Mesodermal cell (in vitro differentiated cells): ENCODE measurements at regions not wholly inside any gene's neighbourhood (a gene's known extent, or its start where the extent isn't known, plus 50 kb on each side); places are given as distances from the start of the nearest gene placed in this dataset.

Experiments used
- H3K27ac ChIP-seq: 2 replicates; pipeline ENCODE4 v1.7.0; 2013; ENCODE audit warnings: mild to moderate bottlenecking, low read depth, low read length, moderate library complexity; ENCODE audit not compliant: severe bottlenecking
- H3K36me3 ChIP-seq: 2 replicates; pipeline ENCODE4 v1.7.1; 2013; ENCODE audit warnings: mild to moderate bottlenecking, low read length, moderate library complexity; ENCODE audit not compliant: control insufficient read depth, insufficient read depth
- H3K4me1 ChIP-seq: one replicate; pipeline ENCODE4 v1.7.1; 2013; ENCODE audit warnings: mild to moderate bottlenecking, low read length; ENCODE audit not compliant: insufficient read depth, control insufficient read depth, poor library complexity, severe bottlenecking
- H3K4me3 ChIP-seq: 2 replicates; pipeline ENCODE4 v1.7.0; 2013; ENCODE audit warnings: low read length, control low read depth, mild to moderate bottlenecking; ENCODE audit not compliant: insufficient read depth, poor library complexity, severe bottlenecking; ENCODE audit errors: extremely low read depth
- H3K9me3 ChIP-seq: 2 replicates; pipeline ENCODE4 v1.7.1; 2013; ENCODE audit warnings: mild to moderate bottlenecking, low read length, moderate library complexity; ENCODE audit not compliant: control insufficient read depth
- WGBS, 2 experiments: methylation state at CpG; one replicate each; pipeline ENCODE4 v1.1.5; 2013; ENCODE audit warnings: missing lambda C conversion rate in 2 of 2; ENCODE audit not compliant: insufficient coverage in 2 of 2; 5-methylcytosine and 5-hydroxymethylcytosine counted together

GRCh38 chr3:159923336-159923735 lies 65.3 kb upstream of the IL12A start:
- Histone ChIP-seq H3K4me3 (no peak overlapping the region), H3K27ac (no peak overlapping the region), H3K4me1 (peaks cover 10% of the 10 kb centered on the region), H3K9me3 (no peaks in the 10 kb centered on the region), H3K36me3 (no peaks in the 10 kb centered on the region)
- WGBS, 2 experiments, result 85 to 100% methylated on average over 2 to 5 of the region's 7 CpGs

DNA sequence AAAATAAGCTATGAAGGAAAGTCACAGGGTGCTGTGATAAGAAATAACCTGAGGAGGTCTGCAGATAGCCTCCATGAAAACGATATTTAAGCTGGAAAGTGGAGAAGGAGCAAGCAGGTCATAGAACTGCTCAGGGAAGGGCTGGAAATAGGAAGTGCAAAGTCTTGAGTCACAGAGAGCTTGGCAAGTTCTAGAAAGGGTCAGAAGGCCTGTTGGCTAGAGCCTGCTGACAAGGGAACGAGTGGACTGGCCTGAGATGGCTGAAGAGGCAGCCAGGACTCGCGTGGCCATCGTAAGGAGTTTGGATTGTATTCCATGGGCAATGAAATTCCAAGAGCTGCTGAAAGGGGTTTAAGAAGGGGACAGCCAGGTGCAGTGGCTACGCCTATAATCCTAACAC lies 64.7 kb upstream of the IL12A start:
- WGBS, 2 experiments, result 97 to 100% methylated on average over 6 of the region's 6 CpGs
- no peak overlapping the region for H3K4me3 ChIP-seq
- no peaks in the 10 kb centered on the region for H3K9me3 ChIP-seq
- no peak overlapping the region for H3K27ac ChIP-seq
- H3K4me1 ChIP-seq, result peaks cover 13% of the 10 kb centered on the region
- no peaks in the 10 kb centered on the region for H3K36me3 ChIP-seq

GRCh38 chr3:159924411-159924810 lies 64.2 kb upstream of the IL12A start:
- no peak overlapping the region for H3K27ac ChIP-seq
- H3K4me3 ChIP-seq, result no peak overlapping the region
- H3K4me1 ChIP-seq, result peaks cover 15% of the 10 kb centered on the region
- H3K9me3 ChIP-seq, result no peaks in the 10 kb centered on the region
- H3K36me3 ChIP-seq, result no peaks in the 10 kb centered on the region
- 73 to 92% methylated on average over 1 of the region's 1 CpG for WGBS, 2 experiments

DNA sequence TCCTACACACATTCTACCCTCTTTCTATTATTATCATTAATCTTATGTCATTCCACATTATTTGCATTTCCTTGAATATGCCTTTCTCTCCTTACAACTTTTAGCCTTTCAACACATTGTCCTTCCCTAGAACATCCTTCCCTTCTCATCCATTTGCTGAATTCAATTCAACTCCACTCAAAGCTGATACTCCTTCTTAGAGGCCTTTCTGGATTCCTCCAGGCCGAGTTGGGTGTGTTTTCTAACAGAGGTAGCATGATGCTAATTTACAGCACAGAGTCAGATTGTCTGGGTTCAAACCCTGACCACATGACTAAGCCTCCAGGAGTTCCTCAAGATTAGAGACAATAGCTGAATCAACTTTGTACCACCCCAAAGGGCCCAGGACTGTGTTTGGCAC lies 63.4 kb upstream of the IL12A start:
- Histone ChIP-seq H3K27ac (no peak overlapping the region), H3K36me3 (no peaks in the 10 kb centered on the region), H3K9me3 (no peaks in the 10 kb centered on the region), H3K4me3 (no peak overlapping the region), H3K4me1 (peaks cover 22% of the 10 kb centered on the region)
- WGBS, 2 experiments, result 100% methylated on average over 1 of the region's 1 CpG; no CpG with 5 or more reads in 1 of the 2 experiments

DNA sequence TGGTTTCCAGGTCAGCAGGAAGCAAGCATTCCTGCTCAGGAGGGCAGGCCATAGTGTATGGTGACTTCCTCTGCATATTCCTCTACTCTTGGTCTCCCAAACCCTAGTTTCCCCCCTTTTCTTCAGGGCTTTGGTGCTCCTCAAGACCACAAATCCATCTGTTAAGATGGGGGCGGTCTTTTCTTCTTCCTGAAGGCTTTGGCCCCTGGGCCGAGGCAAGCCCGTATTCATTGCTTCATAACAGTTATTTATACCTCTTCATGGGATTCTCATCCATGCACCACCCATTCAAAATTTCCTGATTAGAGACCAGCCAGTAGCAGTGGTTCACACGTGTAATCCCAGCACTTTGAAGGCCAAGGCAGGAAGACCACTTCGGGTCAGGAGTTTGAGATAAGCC lies 62.1 kb upstream of the IL12A start:
- H3K4me1 ChIP-seq, result peaks cover 22% of the 10 kb centered on the region
- H3K4me3 ChIP-seq, result no peak overlapping the region
- no peaks in the 10 kb centered on the region for H3K36me3 ChIP-seq
- no peaks in the 10 kb centered on the region for H3K9me3 ChIP-seq
- WGBS, 2 experiments, result 81 to 89% methylated on average over 3 of the region's 5 CpGs
- H3K27ac ChIP-seq, result no peak overlapping the region

DNA sequence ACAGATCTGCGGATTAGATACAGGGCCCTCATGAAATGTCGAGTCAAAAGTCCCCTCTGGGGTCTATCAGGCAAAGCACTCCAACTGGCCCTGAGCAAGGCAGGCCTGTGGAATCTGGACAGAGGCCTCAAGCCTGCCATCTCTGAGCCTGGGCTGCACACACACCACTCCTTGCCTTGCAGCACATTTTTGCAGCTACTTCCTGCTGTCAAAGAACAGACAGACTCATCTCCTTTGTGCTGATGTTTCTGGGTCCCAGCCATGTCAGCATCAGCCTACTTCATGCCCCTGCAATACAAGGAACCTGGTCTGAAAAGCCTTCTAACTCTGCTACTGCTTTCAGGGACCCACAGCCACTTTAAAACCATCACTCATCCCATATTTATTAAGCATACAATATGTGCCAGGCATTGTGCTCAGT lies 60.6 kb upstream of the IL12A start:
- WGBS, 2 experiments, result 87 to 91% methylated on average over 2 of the region's 2 CpGs
- Histone ChIP-seq H3K36me3 (no peaks in the 10 kb centered on the region), H3K4me3 (no peak overlapping the region), H3K27ac (peak overlapping the region; percentile 84), H3K9me3 (no peaks in the 10 kb centered on the region), H3K4me1 (peaks cover 22% of the 10 kb centered on the region)

- H3K9me3 ChIP-seq, result peaks cover 3% of the 10 kb centered on the region
- peaks cover 22% of the 10 kb centered on the region for H3K4me1 ChIP-seq
- H3K27ac ChIP-seq, result peak overlapping the region; percentile 84
- H3K36me3 ChIP-seq, result no peaks in the 10 kb centered on the region
- H3K4me3 ChIP-seq, result no peak overlapping the region
- 92 to 93% methylated on average over 6 of the region's 6 CpGs for WGBS, 2 experiments
Observed at GRCh38 chr3:159928666-159929065, 60.0 kb upstream of the IL12A start.

DNA sequence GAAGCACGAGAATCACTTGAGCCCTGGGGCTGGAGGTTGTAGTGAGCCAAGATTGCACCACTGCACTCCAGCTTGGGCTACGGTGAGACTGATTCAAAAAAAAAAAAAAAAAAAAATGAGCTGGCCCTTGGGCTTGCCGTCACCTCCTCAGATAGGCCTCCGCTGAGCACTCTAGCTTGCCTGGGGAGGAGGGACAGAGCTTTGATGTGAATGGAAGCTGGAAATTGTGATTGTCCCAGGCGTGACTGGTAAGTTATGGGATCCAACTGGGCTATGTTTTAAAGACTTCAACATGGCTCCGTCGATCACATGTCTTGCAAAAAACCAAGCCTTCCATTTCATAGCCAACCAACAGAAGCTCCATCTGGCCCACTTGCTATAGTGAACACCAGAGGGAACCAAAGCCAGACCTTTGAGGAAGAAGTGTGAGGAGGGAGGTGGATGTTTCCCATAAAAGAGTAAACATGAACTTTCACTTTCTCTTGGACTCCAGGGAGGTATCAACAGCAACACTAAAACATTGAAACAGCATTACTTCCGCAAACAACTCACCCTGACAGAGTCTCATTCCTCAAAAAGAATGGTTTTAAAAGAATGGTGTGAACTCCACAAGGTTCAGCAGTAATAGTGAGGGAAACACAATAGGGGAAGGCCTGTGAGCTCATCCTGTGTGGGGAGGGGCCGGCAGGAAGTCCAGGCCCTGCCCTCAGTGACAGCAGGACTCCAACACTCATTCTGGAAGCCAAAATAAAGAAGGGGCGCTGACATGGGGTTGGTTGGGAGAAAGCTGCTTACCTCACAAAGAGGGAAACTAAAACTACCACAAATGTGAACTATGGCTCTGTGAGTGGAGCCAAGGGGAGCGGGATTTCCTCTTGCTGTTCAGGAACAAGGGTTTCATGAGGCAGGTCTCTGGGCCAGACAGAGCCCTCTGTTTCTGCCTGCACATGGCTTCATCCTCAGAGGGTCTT lies 59.2 kb upstream of the IL12A start:
- 91 to 96% methylated on average over 4 to 5 of the region's 11 CpGs for WGBS, 2 experiments
- Histone ChIP-seq H3K4me3 (no peak overlapping the region), H3K4me1 (peaks cover 22% of the 10 kb centered on the region), H3K9me3 (peaks cover 11% of the 10 kb centered on the region), H3K36me3 (no peaks in the 10 kb centered on the region), H3K27ac (peak overlapping the region; percentile 84)

GRCh38 chr3:159934216-159934615 lies 54.4 kb upstream of the IL12A start:
- Histone ChIP-seq H3K36me3 (no peaks in the 10 kb centered on the region), H3K27ac (no peak overlapping the region), H3K4me1 (peaks cover 9% of the 10 kb centered on the region), H3K9me3 (peaks cover 21% of the 10 kb centered on the region), H3K4me3 (no peak overlapping the region)

GRCh38 chr3:159936541-159936940 lies 52.1 kb upstream of the IL12A start:
- Histone ChIP-seq H3K27ac (no peak overlapping the region), H3K9me3 (peaks cover 21% of the 10 kb centered on the region)

DNA sequence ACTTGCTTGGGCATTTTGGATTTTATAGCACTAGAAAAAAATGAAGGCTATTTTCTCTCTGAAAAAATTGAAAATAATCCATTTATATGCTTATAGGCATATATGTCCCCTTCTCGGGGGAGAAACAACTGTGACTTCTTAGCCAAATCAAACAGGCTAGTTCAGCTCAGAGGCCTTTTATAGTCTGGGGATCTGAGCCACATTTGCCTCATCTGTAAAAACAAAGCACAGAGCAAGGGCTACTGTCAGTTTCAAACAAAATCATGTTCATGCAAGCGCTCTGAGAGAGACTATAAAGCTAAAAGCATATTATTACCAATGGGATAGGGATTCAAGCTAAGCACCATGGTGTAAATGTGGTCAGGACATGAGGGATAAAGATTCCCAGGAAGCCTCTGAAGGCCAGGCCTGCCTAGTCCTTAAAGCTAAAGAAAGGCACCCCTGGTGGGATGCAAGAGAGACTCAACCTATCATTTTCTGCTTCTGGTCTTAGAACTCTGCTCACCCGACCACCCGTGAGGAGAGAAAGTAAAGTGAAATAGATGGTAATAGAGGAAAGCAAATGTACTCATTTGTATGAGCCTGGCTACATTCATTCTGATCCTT lies 51.0 kb upstream of the IL12A start:
- H3K27ac ChIP-seq, result no peak overlapping the region
- 75 to 87% methylated on average over 2 of the region's 4 CpGs for WGBS, 2 experiments
- no peak overlapping the region for H3K4me3 ChIP-seq
- H3K9me3 ChIP-seq, result peaks cover 21% of the 10 kb centered on the region
- no peaks in the 10 kb centered on the region for H3K36me3 ChIP-seq
- H3K4me1 ChIP-seq, result no peaks in the 10 kb centered on the region

More at GRCh38 chr3:159936541-159936940, 52.1 kb upstream of the IL12A start:
- Histone ChIP-seq H3K4me1 (no peaks in the 10 kb centered on the region), H3K36me3 (no peaks in the 10 kb centered on the region), H3K4me3 (no peak overlapping the region)
